GM19043 (cell line): ENCODE measurements at regions not wholly inside any gene's neighbourhood (a gene's known extent, or its start where the extent isn't known, plus 50 kb on each side); places are given as distances from the start of the nearest gene placed in this dataset.
A peak's percentile ranks its signal among the peaks of the same experiment; 100 is the strongest.
"Not testable (repeated sequence)": the region's sequence is repeated elsewhere in the genome, so short reads cannot be mapped to it uniquely, and the experiment has no call there.

Experiments used
- ATAC-seq: cut with Tn5 transposase; IDR thresholded peaks from one replicate; pipeline ENCODE4 v1.9.1; 2021; ENCODE audit warnings: low read depth; ENCODE audit not compliant: unreplicated experiment

DNA sequence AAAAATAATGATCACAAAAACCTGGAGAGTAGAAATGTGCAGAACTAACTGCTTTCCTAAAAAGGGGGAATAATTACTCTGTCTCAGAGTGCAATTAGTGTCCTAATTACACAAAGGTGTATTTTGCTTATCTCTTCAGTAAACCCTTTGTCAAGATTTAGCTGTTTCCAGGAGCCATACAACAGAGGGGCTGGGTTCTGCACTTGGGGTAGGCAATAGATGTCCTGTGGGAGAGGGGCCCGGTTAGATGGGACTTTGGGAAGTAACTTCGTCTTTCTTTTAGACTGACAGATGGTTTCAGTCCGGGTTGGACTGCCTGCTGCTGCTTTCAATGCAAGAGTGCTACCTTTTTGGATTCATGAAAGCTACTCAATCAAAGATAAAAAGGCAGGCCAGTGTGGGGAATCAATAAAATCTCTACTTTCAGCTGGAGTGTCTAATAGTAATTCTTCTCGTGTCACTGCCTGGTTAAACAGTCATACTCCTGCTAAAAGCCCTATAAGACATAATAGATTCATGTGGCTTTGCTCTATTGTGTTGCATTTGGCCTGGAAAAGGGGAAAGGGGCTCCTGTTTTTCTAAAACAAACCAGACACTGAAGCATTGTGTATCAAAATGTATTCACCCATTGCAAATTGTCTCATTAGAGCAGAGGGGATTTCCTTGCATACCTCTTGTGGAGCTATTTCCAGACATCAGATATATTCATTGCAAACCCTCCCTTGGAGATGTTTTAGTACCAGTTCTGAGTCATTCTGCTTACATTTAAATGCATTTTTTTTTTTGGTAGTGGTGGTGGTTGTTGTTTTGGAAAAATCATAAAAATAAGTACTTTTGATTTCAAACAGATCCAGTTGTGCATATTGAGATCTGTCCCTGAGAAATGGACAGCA is 83.3 kb upstream of the PCDH8 start:
- no peak for ATAC-seq

DNA sequence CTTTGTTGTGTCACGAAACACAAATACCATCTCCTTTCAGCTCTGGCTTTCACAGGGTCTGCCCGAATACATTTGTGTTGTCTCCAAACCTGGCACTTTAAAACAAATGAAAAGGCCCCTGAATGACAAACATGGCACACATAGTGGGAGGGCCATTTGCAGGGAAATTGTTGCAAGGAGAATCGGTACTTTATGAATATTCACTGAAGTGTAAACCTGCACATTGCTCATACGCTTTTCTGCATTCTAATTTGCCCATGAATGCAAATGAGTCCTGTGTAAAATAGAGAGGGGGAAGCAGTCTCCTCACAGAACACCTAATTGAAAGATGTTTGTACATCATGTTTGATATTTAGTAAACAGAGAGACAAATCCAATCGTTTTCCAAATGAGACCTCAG is 82.7 kb upstream of the PCDH8 start:
- no peak for ATAC-seq

DNA sequence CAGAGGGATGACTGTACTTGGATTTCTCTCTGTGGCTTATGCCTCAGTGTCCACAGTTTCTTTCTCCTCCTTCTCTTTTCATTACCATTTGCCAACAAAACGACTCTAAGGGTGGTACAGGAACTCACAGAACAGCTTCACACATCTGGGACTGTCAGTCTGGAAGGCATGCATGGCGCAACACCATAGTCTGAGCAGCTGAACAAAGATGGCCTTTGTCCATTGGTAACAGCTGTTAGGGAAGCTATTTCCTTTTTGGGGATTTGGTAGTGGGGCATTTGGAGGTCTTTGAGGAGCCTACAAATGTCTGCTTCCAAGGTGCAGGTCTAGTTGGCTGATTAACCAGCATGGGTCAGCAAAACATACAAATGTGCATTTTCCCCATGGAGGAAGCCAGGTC is 81.4 kb upstream of the PCDH8 start:
- ATAC-seq: no peak

DNA sequence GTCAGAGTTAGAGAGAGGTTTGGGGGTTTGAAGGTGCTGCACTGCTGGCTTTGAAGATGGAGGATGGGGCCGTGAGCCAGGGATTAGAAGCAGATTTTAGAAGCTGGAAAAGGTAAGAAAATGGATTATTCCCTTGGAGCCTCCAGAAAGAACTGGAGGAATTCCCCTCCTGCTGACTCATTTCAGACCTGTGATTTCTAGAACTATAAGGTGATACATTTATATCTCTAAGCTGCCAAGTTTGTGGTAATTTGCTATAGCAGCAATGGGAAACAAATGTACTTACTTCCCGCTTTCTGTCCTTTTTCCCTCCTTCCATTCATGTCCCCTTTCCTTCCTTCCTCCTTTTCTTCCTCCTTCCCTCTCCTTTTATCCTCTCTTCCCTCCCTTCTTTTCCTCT is 78.5 kb upstream of the PCDH8 start:
- ATAC-seq: no peak

DNA sequence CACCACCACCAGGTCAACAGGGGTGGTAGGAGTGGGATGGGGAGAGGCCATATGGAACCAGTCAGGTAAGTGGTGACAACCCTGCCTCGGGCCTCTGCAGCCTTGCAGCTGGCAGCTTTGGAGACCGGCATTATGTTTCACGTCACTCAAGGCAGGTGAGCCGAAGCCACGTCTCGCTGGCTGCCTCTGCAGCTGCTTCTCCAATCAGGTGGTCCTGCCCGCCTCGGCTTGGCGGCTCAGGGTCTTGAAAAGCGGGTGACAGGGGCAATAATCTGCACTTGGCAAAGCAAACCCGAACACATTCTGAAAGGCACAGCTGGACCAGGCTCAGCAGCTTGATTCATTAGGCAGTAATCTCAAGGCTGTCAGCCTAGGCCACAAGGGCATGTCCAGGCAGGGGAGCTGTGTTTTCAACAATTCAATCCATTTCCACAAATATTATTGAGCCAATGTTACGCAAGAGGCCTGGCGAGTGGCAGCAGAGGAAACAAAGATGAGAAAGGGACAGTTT is 77.4 kb upstream of the PCDH8 start:
- ATAC-seq: no peak

DNA sequence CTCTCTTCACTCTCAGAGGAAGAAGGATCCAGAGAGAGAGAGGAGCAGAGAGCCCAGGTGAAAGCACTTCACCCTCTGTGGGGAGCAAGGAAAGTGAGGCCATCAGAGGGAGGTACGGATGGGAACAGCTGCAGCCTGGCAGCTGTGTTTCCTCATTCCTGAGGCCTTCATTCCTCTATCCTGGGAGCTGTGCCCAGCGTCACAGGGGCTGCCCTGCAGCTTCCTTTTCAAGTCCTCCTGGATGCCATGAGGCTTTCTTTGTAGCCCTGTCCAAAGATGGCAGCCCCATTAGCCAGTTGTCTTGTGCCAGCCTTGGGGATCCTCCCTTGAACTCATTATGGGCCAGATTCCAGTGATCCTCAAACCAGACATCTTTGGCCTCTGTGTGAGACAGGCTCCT is 76.8 kb upstream of the PCDH8 start:
- ATAC-seq: no peak

DNA sequence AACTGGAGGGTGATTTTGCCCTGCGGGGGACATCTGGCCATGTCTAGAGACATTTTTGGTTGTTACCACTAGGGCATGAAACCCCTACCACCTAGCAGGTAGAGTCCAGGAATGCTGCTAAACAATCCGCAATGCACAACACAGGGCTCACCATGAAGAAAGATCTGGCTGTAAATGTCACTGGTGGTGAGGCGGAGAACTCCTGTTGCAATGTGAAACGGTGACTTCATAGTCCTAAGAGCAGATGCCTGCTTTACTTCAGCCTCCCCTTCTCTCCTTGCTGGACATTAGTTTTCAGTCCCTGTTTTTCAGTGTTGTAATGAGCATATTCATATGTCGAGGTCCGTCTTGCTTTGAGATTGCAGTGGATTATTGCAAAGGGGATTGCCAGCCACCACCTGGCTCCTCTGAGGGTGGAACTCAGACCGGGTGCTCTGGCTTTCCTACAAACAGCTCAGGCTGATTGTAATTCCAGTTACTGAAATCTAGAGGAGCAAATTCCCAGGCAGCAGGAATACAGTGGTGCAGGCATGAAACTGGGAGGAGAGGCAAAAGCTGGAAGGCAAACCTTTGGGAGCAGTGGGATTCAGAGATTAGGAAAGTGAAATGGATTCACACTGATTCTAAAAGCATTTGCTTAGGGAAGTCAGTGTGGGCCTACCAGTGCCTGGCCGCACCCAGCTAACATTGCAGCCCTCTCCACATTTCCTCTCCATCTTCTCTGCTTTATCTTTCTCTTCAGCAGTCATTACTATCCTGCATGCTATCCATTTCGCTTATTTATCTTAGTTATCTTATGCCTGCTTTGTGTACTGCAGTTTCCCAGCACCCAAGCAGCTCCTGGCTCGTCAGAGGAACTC is 76.1 kb upstream of the PCDH8 start:
- ATAC-seq: no peak

DNA sequence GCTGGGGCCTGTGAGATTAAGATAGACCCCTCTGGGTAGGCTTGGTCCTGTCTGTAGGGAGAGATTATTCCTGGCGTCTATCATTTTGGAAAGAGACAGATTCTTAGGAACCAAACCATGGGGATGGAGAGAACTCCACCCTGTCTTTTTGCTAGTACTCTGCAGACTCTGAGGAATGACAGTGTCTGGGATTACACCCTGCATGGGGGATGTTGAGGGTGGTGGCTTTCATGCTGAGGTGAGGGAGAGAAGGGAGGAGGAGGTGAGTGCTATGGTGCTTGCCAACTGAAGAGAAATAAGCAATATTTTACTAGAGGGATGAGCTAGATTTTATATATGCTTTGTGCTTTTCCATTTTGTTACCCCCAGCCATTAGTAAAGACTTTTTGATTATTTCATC is 74.5 kb upstream of the PCDH8 start:
- no peak for ATAC-seq

DNA sequence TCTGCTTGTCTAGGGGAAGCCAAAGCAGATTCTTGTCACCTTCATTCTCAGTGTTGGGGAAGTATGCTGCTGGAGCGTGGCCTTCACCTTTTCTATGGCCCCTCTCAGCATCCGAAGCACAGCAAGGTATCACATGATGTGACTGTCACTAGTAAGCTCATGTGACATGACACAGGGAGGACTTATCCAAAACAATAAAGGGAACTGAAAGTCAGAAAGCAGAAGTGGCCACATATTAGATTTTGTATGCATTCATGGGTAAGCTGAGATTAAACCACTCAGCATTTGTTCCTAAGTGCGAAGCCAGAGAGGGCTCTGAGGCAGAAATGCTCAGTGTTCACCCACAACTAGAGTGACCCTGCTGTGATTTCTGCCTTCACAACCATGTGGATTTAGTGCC is 72.8 kb upstream of the PCDH8 start:
- ATAC-seq: peak; percentile 97

DNA sequence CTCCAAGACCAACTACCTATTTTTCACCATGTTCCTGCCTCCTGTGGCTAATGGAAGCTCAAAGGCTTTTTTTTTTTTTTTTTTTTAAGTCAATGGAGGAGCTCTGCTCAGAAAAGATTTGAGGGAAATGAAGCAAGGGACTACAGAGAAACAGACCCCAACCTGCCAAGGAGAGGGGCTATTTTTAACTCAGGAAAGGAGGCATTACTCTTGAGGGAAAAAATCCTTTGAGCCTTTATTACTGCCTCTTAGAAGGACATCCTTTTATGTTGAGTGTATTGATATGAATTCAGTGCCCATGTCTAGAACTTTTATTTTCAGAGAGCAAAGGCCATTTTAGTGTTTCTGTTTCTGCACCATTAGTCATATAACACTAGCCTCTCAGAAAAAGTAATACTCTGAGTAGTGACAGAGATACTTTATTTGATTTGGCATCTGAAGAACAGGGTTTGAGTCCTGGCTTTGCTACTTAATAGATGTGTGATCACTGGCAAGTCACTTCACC is 68.1 kb upstream of the PCDH8 start:
- ATAC-seq: no peak

DNA sequence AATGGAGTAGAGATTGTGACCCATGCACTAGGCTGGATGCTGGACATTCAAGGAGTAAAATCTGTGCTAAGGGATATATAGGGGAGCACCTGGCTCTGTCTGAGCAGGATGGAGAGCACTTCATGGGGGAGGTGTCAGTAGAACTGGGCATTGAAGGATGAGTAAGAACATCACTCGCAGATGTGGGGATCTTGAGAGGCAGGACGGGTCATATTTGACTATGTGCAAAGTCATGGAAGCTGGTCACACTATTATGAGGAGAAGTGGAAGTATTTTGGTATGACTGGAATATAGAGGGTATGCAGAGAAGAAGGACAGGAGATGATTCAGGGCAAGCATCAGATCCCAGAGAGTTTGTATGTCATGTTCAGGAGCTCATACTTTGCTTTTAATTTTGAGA is 62.9 kb upstream of the PCDH8 start:
- ATAC-seq: no peak

DNA sequence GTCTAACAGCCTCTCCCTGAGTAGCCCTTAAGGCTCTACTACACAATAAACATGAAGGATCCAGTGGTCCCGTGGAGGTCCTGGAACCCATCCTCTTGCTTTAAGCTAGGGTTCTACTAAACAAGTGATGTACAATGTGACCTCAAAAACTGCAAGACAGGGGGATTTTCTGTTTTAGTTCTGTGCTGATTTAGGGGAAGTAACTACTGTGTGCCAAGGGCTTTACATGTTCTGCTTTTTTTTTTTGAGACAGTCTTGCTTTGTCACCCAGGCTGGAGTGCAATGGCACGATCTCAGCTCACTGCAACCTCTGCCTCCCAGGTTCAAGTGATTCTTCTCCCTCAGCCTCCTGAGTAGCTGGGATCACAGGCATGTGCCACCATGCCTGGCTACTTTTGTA is 61.9 kb upstream of the PCDH8 start:
- not testable (repeated sequence) for ATAC-seq

DNA sequence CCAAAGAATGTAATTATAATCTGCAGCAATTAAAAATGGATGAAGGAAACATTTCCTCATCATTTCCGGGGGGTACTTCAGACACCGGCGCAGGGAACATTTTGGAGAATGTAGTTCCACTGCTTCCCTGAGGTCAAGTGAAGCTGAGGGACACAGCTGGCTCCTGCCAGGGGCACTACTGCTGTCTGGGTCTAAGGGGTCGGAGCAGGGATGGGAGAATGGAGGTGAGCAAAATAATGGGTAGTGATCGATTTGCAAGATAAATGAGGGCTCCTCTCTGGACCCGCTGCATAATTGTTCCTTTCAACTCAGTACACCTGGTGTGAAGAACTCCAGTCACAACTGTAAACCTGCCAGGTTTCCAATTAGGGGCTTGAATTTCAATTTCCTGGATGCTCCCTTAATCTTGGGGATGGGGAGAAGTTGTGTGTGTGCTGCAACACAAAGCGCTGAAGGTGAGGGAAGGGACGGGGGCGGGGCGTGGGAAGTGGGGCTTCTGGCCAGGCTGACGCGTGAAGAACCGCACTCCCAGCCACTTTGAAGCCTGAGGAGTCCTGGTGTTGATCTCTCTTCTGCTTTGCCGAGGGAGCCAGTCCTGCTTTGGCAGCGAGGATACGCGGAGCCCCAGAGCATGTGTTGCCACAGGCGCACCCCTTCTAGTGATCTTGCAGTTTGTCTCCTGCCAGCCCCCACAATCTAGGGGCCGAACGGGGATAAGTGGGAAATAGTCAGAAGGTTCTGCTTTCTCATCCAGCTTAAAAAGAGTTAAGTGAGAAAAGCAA is 57.9 kb upstream of the PCDH8 start:
- no peak for ATAC-seq

DNA sequence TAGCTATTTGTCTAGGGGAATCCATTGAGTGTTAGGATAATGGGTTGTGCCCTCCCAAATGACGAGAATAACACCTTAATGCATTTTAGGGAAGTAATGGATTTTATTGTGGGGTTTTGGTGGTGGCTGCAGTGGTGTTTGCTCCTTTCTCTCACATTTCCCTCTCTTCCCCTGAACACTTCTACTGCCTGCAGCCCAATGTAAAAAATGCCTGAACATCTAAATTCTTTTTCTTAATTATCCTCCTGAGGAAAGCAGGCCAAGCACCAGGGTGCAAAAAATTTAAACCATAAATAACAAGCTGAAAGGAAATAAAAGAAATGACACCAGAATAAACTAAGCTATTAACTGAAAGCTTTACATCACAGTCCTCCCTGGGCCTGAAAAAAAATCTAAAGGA is 57.3 kb upstream of the PCDH8 start:
- ATAC-seq: no peak

DNA sequence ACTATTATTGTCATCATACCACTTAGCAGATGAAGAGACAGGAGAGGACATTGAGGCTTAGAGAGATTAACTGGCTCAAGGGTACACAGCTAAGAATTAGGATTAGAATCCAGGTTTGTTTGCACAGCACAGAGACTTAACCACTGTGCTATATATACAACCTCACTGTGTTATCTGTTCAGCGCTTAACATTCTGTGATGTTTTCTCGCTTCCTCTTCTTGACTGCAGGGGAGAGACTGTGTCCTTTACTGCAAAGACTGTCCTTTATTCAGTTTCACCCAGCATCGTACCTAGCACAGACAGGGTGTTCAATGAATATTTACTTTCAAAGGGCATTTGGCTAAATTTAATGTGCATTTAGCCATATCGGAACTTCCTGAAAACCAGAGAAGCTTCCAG is 54.9 kb upstream of the PCDH8 start:
- ATAC-seq: peak; percentile 91

DNA sequence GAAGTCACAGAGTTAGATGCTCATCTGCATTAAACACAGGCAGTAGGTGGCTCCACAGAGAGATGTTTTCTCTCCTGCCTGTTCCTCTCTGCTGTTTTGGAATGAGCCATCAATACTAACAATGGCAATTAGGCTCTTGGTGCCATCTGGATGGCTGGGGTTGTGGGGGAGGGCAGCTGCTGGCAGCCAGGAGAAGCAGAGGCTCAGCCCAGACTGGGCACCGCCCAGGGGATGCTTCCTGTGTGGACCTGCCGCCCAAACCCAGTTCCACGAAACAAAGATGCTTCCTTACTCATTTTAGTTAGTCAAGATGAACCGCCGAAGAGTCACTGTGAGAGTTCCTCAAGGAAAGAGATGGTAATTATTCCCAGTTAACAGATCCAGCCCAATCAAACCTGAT is 50.8 kb upstream of the PCDH8 start:
- ATAC-seq: no peak
